ENCODE measurements at regions not wholly inside any gene's neighbourhood (a gene's known extent, or its start where the extent isn't known, plus 50 kb on each side); places are given as distances from the start of the nearest gene placed in this dataset.

- TF ChIP-seq CTCF (IDR thresholded peaks at IDR 0.05; ENCODE audit: low read depth, low read length) (no peak), POLR2A (IDR thresholded peaks at IDR 0.05; ENCODE audit: extremely low read depth, insufficient read length) (no peak)
Measured at GRCh38 chr14:85439696-85440328, 90.1 kb upstream of the FLRT2 start.

Data from NB4 (cell line).